ENCODE measurements at regions not wholly inside any gene's neighbourhood (a gene's known extent, or its start where the extent isn't known, plus 50 kb on each side); places are given as distances from the start of the nearest gene placed in this dataset.

- intact Hi-C loops (cut with DNase I), result loop anchor here (5.0 to 10.0 kb wide), 3 partner anchors 96 to 236 kb away; no protein-coding TSS in a partner anchor
- Histone ChIP-seq H3K4me1 (peaks cover 0 to 34% (median 23%) of the 10 kb centered on the region in 4 donors), H3K4me3 (no peak overlapping the region), H3K27me3 (no peaks in the 10 kb centered on the region), H3K27ac (no peak overlapping the region), H3K9me3 (no peaks in the 10 kb centered on the region), H3K36me3 (no peaks in the 10 kb centered on the region)
- TF ChIP-seq, protein P1, sequence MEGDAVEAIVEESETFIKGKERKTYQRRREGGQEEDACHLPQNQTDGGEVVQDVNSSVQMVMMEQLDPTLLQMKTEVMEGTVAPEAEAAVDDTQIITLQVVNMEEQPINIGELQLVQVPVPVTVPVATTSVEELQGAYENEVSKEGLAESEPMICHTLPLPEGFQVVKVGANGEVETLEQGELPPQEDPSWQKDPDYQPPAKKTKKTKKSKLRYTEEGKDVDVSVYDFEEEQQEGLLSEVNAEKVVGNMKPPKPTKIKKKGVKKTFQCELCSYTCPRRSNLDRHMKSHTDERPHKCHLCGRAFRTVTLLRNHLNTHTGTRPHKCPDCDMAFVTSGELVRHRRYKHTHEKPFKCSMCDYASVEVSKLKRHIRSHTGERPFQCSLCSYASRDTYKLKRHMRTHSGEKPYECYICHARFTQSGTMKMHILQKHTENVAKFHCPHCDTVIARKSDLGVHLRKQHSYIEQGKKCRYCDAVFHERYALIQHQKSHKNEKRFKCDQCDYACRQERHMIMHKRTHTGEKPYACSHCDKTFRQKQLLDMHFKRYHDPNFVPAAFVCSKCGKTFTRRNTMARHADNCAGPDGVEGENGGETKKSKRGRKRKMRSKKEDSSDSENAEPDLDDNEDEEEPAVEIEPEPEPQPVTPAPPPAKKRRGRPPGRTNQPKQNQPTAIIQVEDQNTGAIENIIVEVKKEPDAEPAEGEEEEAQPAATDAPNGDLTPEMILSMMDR (IDR thresholded peaks at IDR 0.05), result no peak
- TF ChIP-seq POLR2AphosphoS5 (IDR thresholded peaks at IDR 0.05), result no peak
- TF ChIP-seq POLR2A (IDR thresholded peaks at IDR 0.05), result no peak
- TF ChIP-seq EP300 (IDR thresholded peaks at IDR 0.05), result no peak
- WGBS, 2 donors, result 87 to 92% methylated on average over 8 of the region's 8 CpGs
- no peak for DNase-seq
Observed at GRCh38 chrX:68898598-68898997, 69.8 kb downstream of the EFNB1 start.

- DNase-seq, result no peak
Observed at GRCh38 chrX:68897118-68897945, 68.5 kb downstream of the EFNB1 start.

DNA sequence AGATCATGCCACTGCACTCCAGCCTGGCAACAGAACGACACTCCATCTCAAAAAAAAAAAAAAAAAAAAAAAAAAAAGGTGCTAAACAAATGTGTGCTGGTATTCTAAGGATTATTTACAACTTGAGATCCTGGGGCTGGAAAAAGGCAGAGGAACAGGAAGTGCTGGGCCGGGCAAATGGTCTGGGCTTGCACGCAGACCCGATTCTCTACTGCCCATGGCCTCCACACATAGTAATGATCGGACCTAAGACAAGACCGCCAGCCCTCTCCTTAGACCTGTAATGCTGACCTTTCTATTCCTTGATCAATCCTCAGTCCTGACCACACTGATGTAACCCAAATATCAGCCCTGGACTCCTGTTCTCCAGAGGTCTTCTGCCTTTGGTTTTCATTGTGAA, 67.8 kb downstream of the EFNB1 start:
- DNase-seq, result no peak
- Histone ChIP-seq H3K4me1 (peaks cover 0 to 37% (median 23%) of the 10 kb centered on the region in 4 donors), H3K36me3 (no peaks in the 10 kb centered on the region), H3K9me3 (no peaks in the 10 kb centered on the region), H3K4me3 (no peak overlapping the region), H3K27me3 (no peaks in the 10 kb centered on the region), H3K27ac (peak overlapping the region in 2 of 4 donors; percentile 86 to 90)
- no peak for TF ChIP-seq POLR2A (IDR thresholded peaks at IDR 0.05)
- no peak for TF ChIP-seq POLR2AphosphoS5 (IDR thresholded peaks at IDR 0.05)
- TF ChIP-seq, protein P1 (IDR thresholded peaks at IDR 0.05), result no peak
- TF ChIP-seq EP300 (IDR thresholded peaks at IDR 0.05), result no peak
- 83% methylated on average over 6 of the region's 6 CpGs for WGBS, 2 donors
- intact Hi-C loops (cut with DNase I), result loop anchor here (5.0 to 10.0 kb wide), 3 partner anchors 98 to 238 kb away; no protein-coding TSS in a partner anchor

More at GRCh38 chrX:68897118-68897945, 68.5 kb downstream of the EFNB1 start:
- Histone ChIP-seq H3K9me3 (no peaks in the 10 kb centered on the region), H3K27ac (no peak overlapping the region), H3K4me3 (no peak overlapping the region), H3K27me3 (no peaks in the 10 kb centered on the region), H3K36me3 (no peaks in the 10 kb centered on the region), H3K4me1 (peaks cover 0 to 37% (median 23%) of the 10 kb centered on the region in 4 donors)
- intact Hi-C loops (cut with DNase I), result loop anchor here (5.0 to 10.0 kb wide), 3 partner anchors 97 to 237 kb away; no protein-coding TSS in a partner anchor
- 83 to 89% methylated on average over 8 of the region's 8 CpGs for WGBS, 2 donors
- TF ChIP-seq, protein P1 (IDR thresholded peaks at IDR 0.05), result no peak
- TF ChIP-seq EP300 (IDR thresholded peaks at IDR 0.05) (no peak), POLR2AphosphoS5 (IDR thresholded peaks at IDR 0.05) (no peak), POLR2A (IDR thresholded peaks at IDR 0.05) (no peak)

DNA sequence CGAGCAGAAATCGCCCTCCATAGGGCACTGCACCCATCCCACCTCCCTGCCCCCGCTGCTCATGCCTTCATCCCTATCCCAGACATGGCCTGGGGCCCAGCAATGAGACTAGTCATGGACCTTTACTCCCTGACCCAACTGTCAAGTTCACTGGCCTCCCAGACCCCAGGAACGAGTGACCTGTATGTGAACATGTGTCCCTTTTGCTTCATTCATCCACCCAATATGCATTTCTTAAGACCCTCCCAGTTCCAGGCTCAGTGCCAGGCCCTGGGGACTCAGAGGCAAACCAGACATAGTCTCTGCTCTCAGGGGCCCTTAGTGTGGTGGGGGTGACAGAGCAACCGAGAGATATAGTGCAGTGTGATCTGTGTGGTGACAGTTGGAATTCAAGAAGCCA, 67.0 kb downstream of the EFNB1 start:
- TF ChIP-seq POLR2AphosphoS5 (IDR thresholded peaks at IDR 0.05) (no peak), POLR2A (IDR thresholded peaks at IDR 0.05) (no peak), EP300 (IDR thresholded peaks at IDR 0.05) (no peak)
- TF ChIP-seq, protein P1 (IDR thresholded peaks at IDR 0.05), result no peak
- Histone ChIP-seq H3K27me3 (no peaks in the 10 kb centered on the region), H3K36me3 (no peaks in the 10 kb centered on the region), H3K9me3 (no peaks in the 10 kb centered on the region), H3K27ac (peak overlapping the region; percentile 85 to 90 (median 86)), H3K4me1 (peaks cover 0 to 37% (median 23%) of the 10 kb centered on the region in 4 donors), H3K4me3 (no peak overlapping the region)
- intact Hi-C loops (cut with DNase I), result loop anchor here (2.0 to 10.0 kb wide), 4 partner anchors 67 to 239 kb away; partner anchors contain the start of gene EFNB1
- 39 to 67% methylated on average over 5 of the region's 5 CpGs for WGBS, 2 donors
- no peak for DNase-seq

Measured in sigmoid colon (tissue), 6 donors.